Adipocyte (in vitro differentiated cells): ENCODE measurements at regions not wholly inside any gene's neighbourhood (a gene's known extent, or its start where the extent isn't known, plus 50 kb on each side); places are given as distances from the start of the nearest gene placed in this dataset.
A peak's percentile ranks its signal among the peaks of the same experiment; 100 is the strongest.

ENCODE experiments used
- DNase-seq: peaks from one replicate; pipeline ENCODE4 v3.0.0-alpha.2; 2015; ENCODE audit warnings: low read depth
- H3K27me3 ChIP-seq: replicated peaks from 2 replicates; pipeline ENCODE4 v1.7.0; 2013; ENCODE audit warnings: mild to moderate bottlenecking, low read length, moderate library complexity; ENCODE audit not compliant: control insufficient read depth, insufficient read depth
- H3K36me3 ChIP-seq: 2 replicates; pipeline ENCODE4 v1.7.0; 2013; ENCODE audit warnings: low read length, mild to moderate bottlenecking, moderate library complexity; ENCODE audit not compliant: control insufficient read depth, insufficient read depth, severe bottlenecking
- H3K4me1 ChIP-seq: 2 replicates; pipeline ENCODE4 v1.7.0; 2013; ENCODE audit warnings: mild to moderate bottlenecking, low read length, moderate library complexity; ENCODE audit not compliant: control insufficient read depth, insufficient read depth
- H3K4me3 ChIP-seq: 2 replicates; pipeline ENCODE4 v1.7.0; 2013; ENCODE audit warnings: mild to moderate bottlenecking, low read length, moderate library complexity
- H3K9ac ChIP-seq: 2 replicates; pipeline ENCODE4 v1.7.0; 2013; ENCODE audit warnings: mild to moderate bottlenecking, low read length, moderate library complexity
- H3K9me3 ChIP-seq: 2 replicates; pipeline ENCODE4 v1.7.0; 2013; ENCODE audit warnings: mild to moderate bottlenecking, low read length, moderate library complexity; ENCODE audit not compliant: control insufficient read depth

DNA sequence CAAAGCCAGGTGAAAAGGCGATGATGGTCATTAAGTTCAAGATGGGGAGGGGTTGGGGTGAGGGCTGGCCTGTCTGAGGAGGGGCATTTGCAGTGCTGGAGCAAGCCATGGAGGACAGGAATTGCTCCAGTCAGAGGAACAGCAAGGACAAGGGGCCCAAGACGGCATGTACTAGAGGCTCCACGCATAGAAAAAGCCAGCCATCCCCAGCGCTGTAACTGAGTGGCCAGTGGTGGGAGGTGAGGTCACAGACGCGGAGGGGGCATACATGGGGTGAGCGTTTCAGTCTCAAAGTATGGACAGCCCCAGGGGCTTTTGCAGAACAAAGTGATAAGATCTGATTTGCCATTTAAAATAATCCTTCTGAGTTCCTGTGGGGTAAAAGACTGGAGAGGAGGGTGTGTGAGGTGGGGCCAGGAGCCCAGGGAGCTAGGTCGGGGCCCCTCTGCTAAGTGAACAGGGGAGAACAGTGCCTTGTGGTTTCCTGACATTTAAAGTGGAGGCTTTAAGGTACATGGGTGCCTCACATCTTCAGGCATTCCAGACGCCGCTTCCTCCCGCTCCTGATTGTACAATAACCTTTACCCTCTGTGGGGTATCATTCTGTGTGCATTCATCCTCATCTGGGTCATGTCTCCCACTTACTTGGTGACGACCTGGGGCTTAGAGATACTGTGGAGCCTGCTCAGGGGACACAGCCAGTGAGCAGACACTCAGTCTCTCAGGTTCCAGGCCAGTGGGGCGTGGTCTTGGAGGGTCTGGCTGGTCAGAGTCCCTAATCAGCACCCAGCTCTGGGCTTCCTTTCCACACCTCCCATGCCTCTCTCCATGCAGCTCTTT is 105.6 kb upstream of the GPR26 start:
- Histone ChIP-seq H3K9ac (no peak overlapping the region), H3K27me3 (peaks cover 20% of the 10 kb centered on the region), H3K36me3 (no peaks in the 10 kb centered on the region), H3K4me1 (no peaks in the 10 kb centered on the region), H3K9me3 (no peaks in the 10 kb centered on the region), H3K4me3 (no peak overlapping the region)
- no peak for DNase-seq

DNA sequence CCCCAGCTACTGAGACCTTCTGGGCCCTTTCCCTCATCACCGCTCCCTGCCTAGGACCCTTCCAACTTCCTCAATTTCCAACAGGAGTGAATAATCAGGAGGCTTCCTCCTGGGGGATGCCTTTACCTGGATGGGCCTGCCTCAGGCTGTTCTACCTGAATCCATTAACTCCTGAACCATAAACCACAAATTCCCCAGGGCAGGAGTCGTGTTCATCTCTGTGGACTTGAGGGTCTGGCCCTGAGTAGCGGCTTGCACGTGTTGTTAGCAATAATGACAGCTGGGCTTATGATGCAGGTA is 105.1 kb upstream of the GPR26 start:
- Histone ChIP-seq H3K4me1 (no peaks in the 10 kb centered on the region), H3K4me3 (no peak overlapping the region), H3K9me3 (no peaks in the 10 kb centered on the region), H3K36me3 (no peaks in the 10 kb centered on the region), H3K9ac (no peak overlapping the region), H3K27me3 (peaks cover 14% of the 10 kb centered on the region)
- no peak for DNase-seq

DNA sequence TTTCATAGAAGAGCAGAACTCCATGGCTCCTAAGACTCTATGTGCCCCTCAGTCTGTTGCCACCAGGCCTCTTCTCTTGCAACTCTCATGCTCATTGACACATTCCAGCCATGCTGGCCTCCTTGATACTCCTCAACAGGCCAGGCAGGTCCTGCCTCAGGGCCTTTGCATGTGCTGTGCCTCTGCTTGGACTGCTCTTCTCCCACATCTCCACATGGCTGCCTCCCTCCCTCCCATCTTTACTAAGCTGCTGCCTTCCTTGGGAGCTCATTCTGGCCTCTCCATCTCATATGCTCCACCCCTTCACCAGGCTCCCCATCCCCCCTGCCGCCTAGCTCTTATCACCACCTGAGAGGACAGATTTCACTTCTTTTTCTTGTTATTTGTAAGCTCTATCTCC is 103.8 kb upstream of the GPR26 start:
- Histone ChIP-seq H3K27me3 (peaks cover 12% of the 10 kb centered on the region), H3K36me3 (no peaks in the 10 kb centered on the region), H3K4me1 (no peaks in the 10 kb centered on the region), H3K9me3 (no peaks in the 10 kb centered on the region), H3K9ac (no peak overlapping the region), H3K4me3 (no peak overlapping the region)
- DNase-seq = no peak

GRCh38 chr10:123562811-123563580 is 103.2 kb upstream of the GPR26 start:
- Histone ChIP-seq H3K27me3 (peaks cover 19% of the 10 kb centered on the region), H3K4me3 (no peak overlapping the region), H3K36me3 (no peaks in the 10 kb centered on the region), H3K9ac (no peak overlapping the region), H3K9me3 (no peaks in the 10 kb centered on the region), H3K4me1 (no peaks in the 10 kb centered on the region)
- DNase-seq = no peak

DNA sequence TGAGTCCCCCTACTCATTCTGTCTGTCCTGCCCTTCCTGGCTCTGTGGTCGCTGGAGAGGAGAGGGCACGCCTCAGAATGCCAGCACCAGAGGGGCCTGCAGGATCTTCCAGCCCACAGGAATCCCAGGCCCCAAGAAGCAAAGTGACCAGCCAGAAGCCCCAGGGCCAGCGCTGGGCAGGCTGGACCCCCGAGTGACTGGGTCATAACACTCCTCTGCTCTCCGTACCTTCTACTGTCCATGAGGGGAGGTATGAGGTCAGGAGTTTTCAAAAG is 102.6 kb upstream of the GPR26 start:
- H3K27me3 ChIP-seq = peaks cover 23% of the 10 kb centered on the region
- no peak overlapping the region for H3K4me3 ChIP-seq
- no peaks in the 10 kb centered on the region for H3K36me3 ChIP-seq
- H3K4me1 ChIP-seq = no peaks in the 10 kb centered on the region
- no peak overlapping the region for H3K9ac ChIP-seq
- H3K9me3 ChIP-seq = no peaks in the 10 kb centered on the region
- no peak for DNase-seq

DNA sequence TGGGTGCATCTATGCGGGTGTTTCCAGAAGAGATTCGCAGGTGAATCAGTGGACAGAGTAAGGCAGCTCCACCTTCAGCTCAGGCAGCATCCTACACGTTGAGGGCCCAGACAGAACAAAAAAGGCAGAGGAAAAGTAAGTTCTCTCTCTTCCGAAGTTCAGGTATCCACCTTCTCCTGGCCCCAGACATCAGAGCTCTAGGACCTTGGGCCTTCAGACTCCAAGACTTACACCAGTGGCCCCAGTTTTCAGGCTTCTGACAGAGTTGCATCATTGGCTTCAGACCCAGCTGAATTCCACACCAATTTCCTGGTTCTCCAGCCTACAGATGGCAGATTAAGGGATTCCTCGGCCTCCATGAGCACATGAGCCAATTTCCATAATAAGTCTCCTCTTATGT is 102.2 kb upstream of the GPR26 start:
- DNase-seq = peak; percentile 6
- no peak overlapping the region for H3K4me3 ChIP-seq
- no peaks in the 10 kb centered on the region for H3K36me3 ChIP-seq
- peaks cover 27% of the 10 kb centered on the region for H3K27me3 ChIP-seq
- no peaks in the 10 kb centered on the region for H3K4me1 ChIP-seq
- no peaks in the 10 kb centered on the region for H3K9me3 ChIP-seq
- no peak overlapping the region for H3K9ac ChIP-seq

DNA sequence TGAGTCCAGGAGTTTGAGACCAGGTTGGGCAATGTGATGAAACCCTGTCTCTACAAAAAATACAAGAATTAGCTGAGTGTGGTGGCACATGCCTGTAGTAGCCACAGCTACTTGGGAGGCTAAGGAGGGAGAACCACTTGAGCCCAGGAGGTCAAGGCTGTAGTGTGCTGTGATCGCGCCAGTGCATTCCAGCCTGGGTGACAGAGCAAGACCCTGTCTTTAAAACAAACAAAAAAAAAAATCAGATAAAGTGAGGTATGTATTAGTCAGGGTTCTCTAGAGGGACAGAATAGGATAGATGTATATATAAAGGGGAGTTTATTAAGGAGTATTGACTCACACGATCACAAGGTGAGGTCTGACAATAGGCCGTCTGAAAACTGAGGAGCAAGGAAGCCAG is 101.5 kb upstream of the GPR26 start:
- Histone ChIP-seq H3K36me3 (no peaks in the 10 kb centered on the region), H3K4me3 (no peak overlapping the region), H3K27me3 (peaks cover 27% of the 10 kb centered on the region), H3K9me3 (no peaks in the 10 kb centered on the region), H3K4me1 (no peaks in the 10 kb centered on the region), H3K9ac (no peak overlapping the region)
- DNase-seq = no peak

- H3K9ac ChIP-seq = no peak overlapping the region
- H3K4me1 ChIP-seq = no peaks in the 10 kb centered on the region
- H3K36me3 ChIP-seq = no peaks in the 10 kb centered on the region
- no peak overlapping the region for H3K4me3 ChIP-seq
- DNase-seq = no peak
- H3K27me3 ChIP-seq = peaks cover 30% of the 10 kb centered on the region
- no peaks in the 10 kb centered on the region for H3K9me3 ChIP-seq
These were observed 100.2 kb upstream of the GPR26 start for GRCh38 chr10:123565691-123566660.

DNA sequence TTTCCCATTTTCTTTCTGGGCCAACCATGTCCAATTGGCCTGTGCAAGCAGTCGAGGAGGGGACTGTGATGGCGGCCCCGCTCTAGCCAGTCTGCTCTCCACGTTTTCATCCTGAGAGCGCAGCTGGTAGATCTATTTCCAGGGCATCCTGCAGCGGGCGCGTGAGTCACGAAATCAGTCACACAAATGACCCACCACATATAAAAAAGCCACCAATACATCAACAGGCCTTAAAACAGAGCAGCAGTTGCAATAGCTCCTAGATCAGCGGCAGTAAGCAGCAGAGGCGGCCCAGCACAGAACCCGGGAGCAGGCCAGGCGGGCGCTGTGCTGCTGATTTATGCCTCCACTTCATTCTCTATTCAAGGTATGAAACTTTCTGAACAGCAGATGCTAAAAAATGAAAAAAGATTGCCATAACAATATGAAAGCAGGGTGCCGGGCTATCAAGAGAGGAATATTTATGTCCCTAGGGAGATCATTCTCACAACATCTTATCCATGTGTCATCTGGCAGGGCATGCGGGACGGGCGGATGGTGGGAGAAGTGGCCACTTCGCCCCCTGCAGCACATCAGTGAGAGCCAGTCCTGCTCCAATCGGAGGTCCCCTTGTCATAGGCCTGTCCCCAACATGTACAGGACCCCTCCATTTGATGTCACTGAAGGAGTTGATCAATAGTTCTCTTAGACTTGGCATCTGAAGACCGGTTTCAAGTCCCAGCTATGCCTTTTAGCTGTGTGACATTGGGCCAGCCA is 98.0 kb upstream of the GPR26 start:
- H3K36me3 ChIP-seq = no peaks in the 10 kb centered on the region
- H3K4me1 ChIP-seq = no peaks in the 10 kb centered on the region
- no peak overlapping the region for H3K9ac ChIP-seq
- peaks cover 43% of the 10 kb centered on the region for H3K27me3 ChIP-seq
- no peak overlapping the region for H3K4me3 ChIP-seq
- DNase-seq = no peak
- no peaks in the 10 kb centered on the region for H3K9me3 ChIP-seq

- H3K36me3 ChIP-seq = no peaks in the 10 kb centered on the region
- no peak overlapping the region for H3K9ac ChIP-seq
- H3K9me3 ChIP-seq = no peaks in the 10 kb centered on the region
- no peak overlapping the region for H3K4me3 ChIP-seq
- H3K27me3 ChIP-seq = peaks cover 48% of the 10 kb centered on the region
- no peaks in the 10 kb centered on the region for H3K4me1 ChIP-seq
- no peak for DNase-seq
These were observed 97.4 kb upstream of the GPR26 start for GRCh38 chr10:123568751-123569150.
